ENCODE measurements at regions not wholly inside any gene's neighbourhood (a gene's known extent, or its start where the extent isn't known, plus 50 kb on each side); places are given as distances from the start of the nearest gene placed in this dataset.
"Not testable (repeated sequence)": the region's sequence is repeated elsewhere in the genome, so short reads cannot be mapped to it uniquely, and the experiment has no call there.

DNA sequence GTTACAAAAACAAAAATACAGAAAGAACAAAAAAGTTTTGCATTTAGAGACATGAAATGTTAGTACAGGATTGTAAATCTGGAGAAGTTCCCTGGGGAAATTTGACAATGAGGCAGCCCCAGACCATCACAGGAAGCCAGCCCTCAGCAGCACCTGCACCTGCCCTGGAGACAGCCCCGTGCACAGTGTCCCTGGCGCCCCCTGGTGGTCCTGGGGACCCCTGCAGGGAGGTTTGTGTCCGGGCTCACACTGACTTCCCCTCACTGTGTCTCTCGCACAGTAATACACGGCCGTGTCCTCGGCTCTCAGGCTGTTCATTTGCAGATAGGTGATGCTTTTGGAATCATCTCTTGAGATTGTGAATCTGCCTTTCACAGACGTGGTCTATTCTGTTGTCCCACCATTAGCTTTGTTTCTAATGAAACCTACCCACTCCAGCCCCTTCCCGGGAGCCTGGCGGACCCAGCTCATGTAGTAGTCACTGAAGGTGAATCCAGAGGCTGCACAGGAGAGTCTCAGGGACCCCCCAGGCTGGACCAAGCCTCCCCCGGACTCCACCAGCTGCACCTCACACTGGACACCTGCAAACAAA, 1248.6 kb downstream of the TMEM121 start:
- H3K27me3 ChIP-seq (ENCODE audit: control insufficient read depth, insufficient read depth, low read length); H3K9me3 Mint-ChIP-seq; H3K27ac Mint-ChIP-seq; H3K27me3 Mint-ChIP-seq (ENCODE audit: low read depth in 2 of 2); H3K27ac ChIP-seq (ENCODE audit: low read length); H3K4me1 ChIP-seq (ENCODE audit: control insufficient read depth, insufficient read depth, low read length); H3K4me3 ChIP-seq (ENCODE audit: low read length); H3K9me3 ChIP-seq (ENCODE audit: control insufficient read depth, insufficient read depth, low read length); H3K4me3 Mint-ChIP-seq; H3K36me3 Mint-ChIP-seq; intact Hi-C loops (cut with micrococcal nuclease); H3K36me3 ChIP-seq (ENCODE audit: control insufficient read depth, insufficient read depth, low read length): not testable (repeated sequence)
- peak; percentile 57 for TF ChIP-seq CTCF (IDR thresholded peaks at IDR 0.05)
- ATAC-seq (peak in 2 of 3 donors; percentile 30 to 57), DNase-seq (peak; percentile 45 to 88)
- WGBS (ENCODE audit: insufficient coverage): 19% methylated on average over 10 of the region's 11 CpGs
- peaks cover 10 to 24% of the 10 kb centered on the region in 2 donors for H3K4me1 Mint-ChIP-seq

DNA sequence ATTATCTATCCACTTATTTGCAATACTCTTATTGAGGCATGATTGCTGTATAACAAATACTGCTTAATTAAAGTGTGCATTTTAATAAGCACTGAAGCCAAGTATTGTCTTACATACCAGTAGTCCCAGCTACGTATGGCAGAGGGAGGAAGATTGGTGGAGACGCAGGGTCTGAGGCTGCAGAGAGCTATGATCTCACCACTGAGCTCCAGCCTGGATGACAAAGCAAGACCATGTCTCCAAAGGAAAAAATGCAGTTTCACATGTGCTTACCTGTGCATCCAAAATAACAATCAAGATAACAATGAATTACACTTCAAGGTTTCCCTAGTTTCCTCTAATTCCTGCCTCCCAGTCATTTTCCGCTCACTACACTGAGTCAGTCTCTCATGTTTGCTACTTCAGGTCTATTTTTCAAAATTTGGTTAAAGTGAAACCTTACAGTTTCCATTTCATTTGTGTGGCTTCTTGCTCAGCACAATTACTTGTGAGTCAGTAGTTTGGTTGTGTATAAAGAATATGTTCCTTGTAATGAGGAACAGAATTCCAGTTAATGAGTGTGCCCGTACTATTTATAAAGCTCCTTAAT, 1250.1 kb downstream of the TMEM121 start:
- Histone ChIP-seq H3K27me3 (ENCODE audit: control insufficient read depth, insufficient read depth, low read length) (peaks cover 3% of the 10 kb centered on the region), H3K36me3 (ENCODE audit: control insufficient read depth, insufficient read depth, low read length) (no peaks in the 10 kb centered on the region), H3K9me3 (ENCODE audit: control insufficient read depth, insufficient read depth, low read length) (peaks cover 2% of the 10 kb centered on the region), H3K4me3 (ENCODE audit: low read length) (no peak overlapping the region), H3K27ac (ENCODE audit: low read length) (no peak overlapping the region), H3K4me1 (ENCODE audit: control insufficient read depth, insufficient read depth, low read length) (peaks cover 5% of the 10 kb centered on the region)
- Mint-ChIP-seq H3K4me3 (no peak overlapping the region), H3K27me3 (ENCODE audit: low read depth in 2 of 2) (peaks cover 0 to 3% of the 10 kb centered on the region in 2 donors), H3K4me1 (peaks cover 5 to 15% of the 10 kb centered on the region in 2 donors), H3K9me3 (no peaks in the 10 kb centered on the region), H3K27ac (no peak overlapping the region), H3K36me3 (no peaks in the 10 kb centered on the region)
- 39% methylated on average over 3 of the region's 4 CpGs for WGBS (ENCODE audit: insufficient coverage)
- no peak for ATAC-seq
- intact Hi-C loops (cut with micrococcal nuclease): no loop called here
- no peak for DNase-seq
- no peak for TF ChIP-seq CTCF (IDR thresholded peaks at IDR 0.05)

- no peak for DNase-seq
- Mint-ChIP-seq H3K4me3 (no peak overlapping the region), H3K36me3 (no peaks in the 10 kb centered on the region), H3K27me3 (ENCODE audit: low read depth in 2 of 2) (peaks cover 0 to 8% of the 10 kb centered on the region in 2 donors), H3K4me1 (peaks cover 5 to 15% of the 10 kb centered on the region in 2 donors), H3K9me3 (no peaks in the 10 kb centered on the region), H3K27ac (no peak overlapping the region)
- Histone ChIP-seq H3K9me3 (ENCODE audit: control insufficient read depth, insufficient read depth, low read length) (peaks cover 2% of the 10 kb centered on the region), H3K4me1 (ENCODE audit: control insufficient read depth, insufficient read depth, low read length) (peaks cover 5% of the 10 kb centered on the region), H3K27me3 (ENCODE audit: control insufficient read depth, insufficient read depth, low read length) (peaks cover 3% of the 10 kb centered on the region), H3K27ac (ENCODE audit: low read length) (no peak overlapping the region), H3K36me3 (ENCODE audit: control insufficient read depth, insufficient read depth, low read length) (no peaks in the 10 kb centered on the region), H3K4me3 (ENCODE audit: low read length) (no peak overlapping the region)
- intact Hi-C loops (cut with micrococcal nuclease): no loop called here
- TF ChIP-seq CTCF (IDR thresholded peaks at IDR 0.05): no peak
- no peak for ATAC-seq
These were observed 1252.6 kb downstream of the TMEM121 start for GRCh38 chr14:106778986-106779385.

GRCh38 chr14:106786697-106787096, 1260.3 kb downstream of the TMEM121 start:
- Histone ChIP-seq H3K27me3 (ENCODE audit: control insufficient read depth, insufficient read depth, low read length) (no peaks in the 10 kb centered on the region), H3K27ac (ENCODE audit: low read length) (no peak overlapping the region), H3K36me3 (ENCODE audit: control insufficient read depth, insufficient read depth, low read length) (no peaks in the 10 kb centered on the region), H3K9me3 (ENCODE audit: control insufficient read depth, insufficient read depth, low read length) (no peaks in the 10 kb centered on the region), H3K4me3 (ENCODE audit: low read length) (no peak overlapping the region), H3K4me1 (ENCODE audit: control insufficient read depth, insufficient read depth, low read length) (peaks cover 9% of the 10 kb centered on the region)
- no peaks in the 10 kb centered on the region for H3K36me3 Mint-ChIP-seq
- peaks cover 13 to 20% of the 10 kb centered on the region in 2 donors for H3K27me3 Mint-ChIP-seq (ENCODE audit: low read depth in 2 of 2)
- no peak overlapping the region for H3K4me3 Mint-ChIP-seq
- no peak for TF ChIP-seq CTCF (IDR thresholded peaks at IDR 0.05)
- no peak overlapping the region for H3K27ac Mint-ChIP-seq
- no CpG with 5 or more reads among the region's 1 CpG for WGBS (ENCODE audit: insufficient coverage)
- no peak for DNase-seq
- no peak for ATAC-seq
- no peaks in the 10 kb centered on the region for H3K9me3 Mint-ChIP-seq
- intact Hi-C loops (cut with micrococcal nuclease): no loop called here
- H3K4me1 Mint-ChIP-seq: peaks cover 9 to 19% of the 10 kb centered on the region in 2 donors

Data from natural killer cell (primary cell).